ENCODE measurements at regions not wholly inside any gene's neighbourhood (a gene's known extent, or its start where the extent isn't known, plus 50 kb on each side); places are given as distances from the start of the nearest gene placed in this dataset.

- H3K36me3 Mint-ChIP-seq, result peaks cover 4% of the 10 kb centered on the region
- Histone ChIP-seq H3K27ac (ENCODE audit: low read length) (no peak overlapping the region), H3K4me3 (ENCODE audit: low read length) (no peak overlapping the region), H3K36me3 (ENCODE audit: control insufficient read depth, insufficient read depth, low read length) (no peaks in the 10 kb centered on the region), H3K4me1 (ENCODE audit: control insufficient read depth, insufficient read depth, low read length) (no peaks in the 10 kb centered on the region), H3K27me3 (ENCODE audit: control insufficient read depth, insufficient read depth, low read length) (no peaks in the 10 kb centered on the region), H3K9me3 (ENCODE audit: control insufficient read depth, insufficient read depth, low read length) (no peaks in the 10 kb centered on the region)
- no peak overlapping the region for H3K27ac Mint-ChIP-seq
- TF ChIP-seq, protein P1, sequence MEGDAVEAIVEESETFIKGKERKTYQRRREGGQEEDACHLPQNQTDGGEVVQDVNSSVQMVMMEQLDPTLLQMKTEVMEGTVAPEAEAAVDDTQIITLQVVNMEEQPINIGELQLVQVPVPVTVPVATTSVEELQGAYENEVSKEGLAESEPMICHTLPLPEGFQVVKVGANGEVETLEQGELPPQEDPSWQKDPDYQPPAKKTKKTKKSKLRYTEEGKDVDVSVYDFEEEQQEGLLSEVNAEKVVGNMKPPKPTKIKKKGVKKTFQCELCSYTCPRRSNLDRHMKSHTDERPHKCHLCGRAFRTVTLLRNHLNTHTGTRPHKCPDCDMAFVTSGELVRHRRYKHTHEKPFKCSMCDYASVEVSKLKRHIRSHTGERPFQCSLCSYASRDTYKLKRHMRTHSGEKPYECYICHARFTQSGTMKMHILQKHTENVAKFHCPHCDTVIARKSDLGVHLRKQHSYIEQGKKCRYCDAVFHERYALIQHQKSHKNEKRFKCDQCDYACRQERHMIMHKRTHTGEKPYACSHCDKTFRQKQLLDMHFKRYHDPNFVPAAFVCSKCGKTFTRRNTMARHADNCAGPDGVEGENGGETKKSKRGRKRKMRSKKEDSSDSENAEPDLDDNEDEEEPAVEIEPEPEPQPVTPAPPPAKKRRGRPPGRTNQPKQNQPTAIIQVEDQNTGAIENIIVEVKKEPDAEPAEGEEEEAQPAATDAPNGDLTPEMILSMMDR (IDR thresholded peaks at IDR 0.05), result no peak
- H3K27me3 Mint-ChIP-seq (ENCODE audit: low read depth in 2 of 2), result no peaks in the 10 kb centered on the region
- DNase-seq (no peak), ATAC-seq (no peak)
- peaks cover 4 to 5% of the 10 kb centered on the region in 2 donors for H3K9me3 Mint-ChIP-seq
- no peaks in the 10 kb centered on the region for H3K4me1 Mint-ChIP-seq
- intact Hi-C loops (cut with micrococcal nuclease), result no loop called here
- WGBS (ENCODE audit: insufficient coverage), result no CpG with 5 or more reads among the region's 1 CpG
- H3K4me3 Mint-ChIP-seq, result no peak overlapping the region
Measured at GRCh38 chr12:77548797-77549196, 281.9 kb upstream of the NAV3 start.

GRCh38 chr12:77540097-77540496 lies 290.6 kb upstream of the NAV3 start:
- peaks cover 8% of the 10 kb centered on the region for H3K36me3 Mint-ChIP-seq
- Histone ChIP-seq H3K9me3 (ENCODE audit: control insufficient read depth, insufficient read depth, low read length) (peaks cover 4% of the 10 kb centered on the region), H3K27me3 (ENCODE audit: control insufficient read depth, insufficient read depth, low read length) (no peaks in the 10 kb centered on the region), H3K36me3 (ENCODE audit: control insufficient read depth, insufficient read depth, low read length) (no peaks in the 10 kb centered on the region), H3K4me1 (ENCODE audit: control insufficient read depth, insufficient read depth, low read length) (no peaks in the 10 kb centered on the region), H3K4me3 (ENCODE audit: low read length) (no peak overlapping the region), H3K27ac (ENCODE audit: low read length) (no peak overlapping the region)
- no peak for DNase-seq
- no peaks in the 10 kb centered on the region for H3K27me3 Mint-ChIP-seq (ENCODE audit: low read depth in 2 of 2)
- ATAC-seq, result no peak
- H3K4me3 Mint-ChIP-seq, result no peak overlapping the region
- H3K9me3 Mint-ChIP-seq, result peaks cover 10 to 14% of the 10 kb centered on the region in 2 donors
- 86% methylated on average over 1 of the region's 2 CpGs for WGBS (ENCODE audit: insufficient coverage)
- intact Hi-C loops (cut with micrococcal nuclease), result no loop called here
- no peak overlapping the region for H3K27ac Mint-ChIP-seq
- TF ChIP-seq, protein P1 (IDR thresholded peaks at IDR 0.05), result no peak
- no peaks in the 10 kb centered on the region for H3K4me1 Mint-ChIP-seq

DNA sequence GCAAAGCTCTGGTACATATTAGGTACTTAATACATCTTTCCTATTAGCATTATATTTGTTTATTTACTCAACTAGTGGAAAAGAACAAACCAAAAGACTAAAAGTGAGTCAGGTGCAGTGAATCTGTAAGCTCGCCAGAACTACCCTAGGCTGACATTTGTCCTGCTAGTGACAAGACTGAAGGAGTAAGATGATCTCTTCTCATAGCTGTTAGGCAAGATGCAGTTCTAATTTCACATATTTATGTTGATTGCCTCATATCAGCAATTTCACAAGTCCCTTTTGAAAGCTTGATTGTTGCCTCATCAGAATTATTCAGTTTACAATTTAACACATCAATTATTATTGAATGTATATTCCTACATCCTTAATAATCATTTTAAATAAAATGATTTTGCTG lies 293.0 kb upstream of the NAV3 start:
- Histone ChIP-seq H3K4me1 (ENCODE audit: control insufficient read depth, insufficient read depth, low read length) (no peaks in the 10 kb centered on the region), H3K4me3 (ENCODE audit: low read length) (no peak overlapping the region), H3K27me3 (ENCODE audit: control insufficient read depth, insufficient read depth, low read length) (no peaks in the 10 kb centered on the region), H3K36me3 (ENCODE audit: control insufficient read depth, insufficient read depth, low read length) (no peaks in the 10 kb centered on the region), H3K27ac (ENCODE audit: low read length) (no peak overlapping the region), H3K9me3 (ENCODE audit: control insufficient read depth, insufficient read depth, low read length) (peaks cover 4% of the 10 kb centered on the region)
- H3K4me3 Mint-ChIP-seq, result no peak overlapping the region
- no peak for ATAC-seq
- 86% methylated on average over 1 of the region's 1 CpG for WGBS (ENCODE audit: insufficient coverage)
- TF ChIP-seq, protein P1 (IDR thresholded peaks at IDR 0.05), result no peak
- no peaks in the 10 kb centered on the region for H3K4me1 Mint-ChIP-seq
- DNase-seq, result no peak
- H3K9me3 Mint-ChIP-seq, result peaks cover 12 to 17% of the 10 kb centered on the region in 2 donors
- no peaks in the 10 kb centered on the region for H3K36me3 Mint-ChIP-seq
- H3K27ac Mint-ChIP-seq, result no peak overlapping the region
- intact Hi-C loops (cut with micrococcal nuclease), result no loop called here
- no peaks in the 10 kb centered on the region for H3K27me3 Mint-ChIP-seq (ENCODE audit: low read depth in 2 of 2)

- DNase-seq, result no peak
- Histone ChIP-seq H3K36me3 (ENCODE audit: control insufficient read depth, insufficient read depth, low read length) (no peaks in the 10 kb centered on the region), H3K9me3 (ENCODE audit: control insufficient read depth, insufficient read depth, low read length) (peaks cover under 1% of the 10 kb centered on the region), H3K4me1 (ENCODE audit: control insufficient read depth, insufficient read depth, low read length) (no peaks in the 10 kb centered on the region), H3K27me3 (ENCODE audit: control insufficient read depth, insufficient read depth, low read length) (no peaks in the 10 kb centered on the region), H3K4me3 (ENCODE audit: low read length) (no peak overlapping the region), H3K27ac (ENCODE audit: low read length) (no peak overlapping the region)
- Mint-ChIP-seq H3K27me3 (ENCODE audit: low read depth in 2 of 2) (no peaks in the 10 kb centered on the region), H3K9me3 (peaks cover 9 to 18% of the 10 kb centered on the region in 2 donors), H3K36me3 (no peaks in the 10 kb centered on the region), H3K4me1 (no peaks in the 10 kb centered on the region), H3K4me3 (no peak overlapping the region), H3K27ac (no peak overlapping the region)
- intact Hi-C loops (cut with micrococcal nuclease), result no loop called here
- TF ChIP-seq, protein P1 (IDR thresholded peaks at IDR 0.05), result no peak
- ATAC-seq, result no peak
- WGBS (ENCODE audit: insufficient coverage), result 78% methylated on average over 2 of the region's 2 CpGs
Measured at GRCh38 chr12:77535734-77536133, 295.0 kb upstream of the NAV3 start.
